Upper lobe of left lung (tissue), 4 donors: ENCODE measurements at regions not wholly inside any gene's neighbourhood (a gene's known extent, or its start where the extent isn't known, plus 50 kb on each side); places are given as distances from the start of the nearest gene placed in this dataset.

ENCODE experiments used
- CTCF ChIP-seq, 6 experiments: fragments of 450-650 bp in 4 of 6; fragments of 200-600 bp in 2 of 6; sonication (generic) in 2 of 6; IDR thresholded peaks; one replicate each; pipeline ENCODE4 v1.5.1; 2016 to 2019; ENCODE audit warnings: antibody characterized with exemption in 6 of 6
- EP300 ChIP-seq, 4 donors: sonication (generic); formaldehyde crosslinking; IDR thresholded peaks; one replicate each; pipeline ENCODE4 v1.5.1; 2017; ENCODE audit warnings: antibody characterized with exemption in 4 of 4, control low read depth in 2 of 4
- POLR2A ChIP-seq, 4 donors: fragments of 450-650 bp; IDR thresholded peaks; one replicate each; pipeline ENCODE4 v1.5.1; 2016 to 2017; ENCODE audit warnings: antibody characterized with exemption in 4 of 4, mild to moderate bottlenecking in 2 of 4
- POLR2AphosphoS5 ChIP-seq, 2 donors: sonication (generic); formaldehyde crosslinking; IDR thresholded peaks; one replicate each; pipeline ENCODE4 v1.5.1; 2017; ENCODE audit warnings: antibody characterized with exemption in 2 of 2

GRCh38 chr22:49021926-49022815 is 805.5 kb downstream of the BRD1 start:
- no peak for TF ChIP-seq CTCF (IDR thresholded peaks at IDR 0.05)
- TF ChIP-seq POLR2A (IDR thresholded peaks at IDR 0.05) = no peak
- no peak for TF ChIP-seq POLR2AphosphoS5 (IDR thresholded peaks at IDR 0.05)
- TF ChIP-seq EP300 (IDR thresholded peaks at IDR 0.05) = no peak
